ENCODE measurements at regions not wholly inside any gene's neighbourhood (a gene's known extent, or its start where the extent isn't known, plus 50 kb on each side); places are given as distances from the start of the nearest gene placed in this dataset.
"Not testable (repeated sequence)": the region's sequence is repeated elsewhere in the genome, so short reads cannot be mapped to it uniquely, and the experiment has no call there.

GRCh38 chr2:125925891-125926546 is 729.9 kb upstream of the GYPC start:
- DNase-seq, result no peak

GRCh38 chr2:125935559-125935958 is 720.4 kb upstream of the GYPC start:
- no peak for DNase-seq

GRCh38 chr2:125942585-125943424 is 713.2 kb upstream of the GYPC start:
- no peak for DNase-seq

GRCh38 chr2:125959047-125959446 is 696.9 kb upstream of the GYPC start:
- no peak for DNase-seq

- DNase-seq, result no peak
Observed at GRCh38 chr2:125961739-125962138, 694.2 kb upstream of the GYPC start.

- no peak for DNase-seq
Observed at GRCh38 chr2:125979886-125980285, 676.1 kb upstream of the GYPC start.

GRCh38 chr2:125983364-125983763 is 672.6 kb upstream of the GYPC start:
- no peak for DNase-seq

GRCh38 chr2:126029316-126029715 is 626.6 kb upstream of the GYPC start:
- DNase-seq, result no peak

- DNase-seq, result no peak
Observed at GRCh38 chr2:126038861-126039260, 617.1 kb upstream of the GYPC start.

GRCh38 chr2:126041391-126042047 is 614.4 kb upstream of the GYPC start:
- no peak for DNase-seq

- DNase-seq, result no peak
Observed at GRCh38 chr2:126042089-126042488, 613.9 kb upstream of the GYPC start.

GRCh38 chr2:126048719-126049118 is 607.2 kb upstream of the GYPC start:
- no peak for DNase-seq

GRCh38 chr2:126049461-126049860 is 606.5 kb upstream of the GYPC start:
- DNase-seq, result no peak

- DNase-seq, result no peak
Observed at GRCh38 chr2:126050991-126051736, 604.8 kb upstream of the GYPC start.

- not testable (repeated sequence) for DNase-seq
Observed at GRCh38 chr2:126051737-126052240, 604.2 kb upstream of the GYPC start.

GRCh38 chr2:126059379-126059778 is 596.6 kb upstream of the GYPC start:
- no peak for DNase-seq

GRCh38 chr2:126085011-126085795 is 570.8 kb upstream of the GYPC start:
- DNase-seq, result no peak

GRCh38 chr2:126100962-126101361 is 555.0 kb upstream of the GYPC start:
- no peak for DNase-seq

- no peak for DNase-seq
Observed at GRCh38 chr2:126106006-126106405, 550.0 kb upstream of the GYPC start.

GRCh38 chr2:126107883-126108282 is 548.1 kb upstream of the GYPC start:
- no peak for DNase-seq

- DNase-seq, result peak; percentile 16
Observed at GRCh38 chr2:126115975-126116374, 540.0 kb upstream of the GYPC start.

GRCh38 chr2:126117886-126118285 is 538.1 kb upstream of the GYPC start:
- no peak for DNase-seq
